H9 (cell line): ENCODE measurements at regions not wholly inside any gene's neighbourhood (a gene's known extent, or its start where the extent isn't known, plus 50 kb on each side); places are given as distances from the start of the nearest gene placed in this dataset.

Experiments used
- DNase-seq: peaks from one replicate; pipeline ENCODE4 v3.0.0-alpha.2; 2017
- H2AFZ ChIP-seq: one replicate; pipeline ENCODE4 v1.6.1; 2013; ENCODE audit warnings: mild to moderate bottlenecking, low read length, control low read depth, moderate library complexity
- H2AK5ac ChIP-seq: 2 replicates; pipeline ENCODE4 v1.6.1; 2013; ENCODE audit warnings: low read length, control low read depth, mixed read lengths; ENCODE audit not compliant: insufficient read length
- H2BK120ac ChIP-seq: one replicate; pipeline ENCODE4 v1.6.1; 2013; ENCODE audit warnings: low read depth, mild to moderate bottlenecking, low read length, control low read depth, inconsistent platforms; ENCODE audit not compliant: poor library complexity, severe bottlenecking
- H2BK12ac ChIP-seq: 2 replicates; pipeline ENCODE4 v1.6.1; 2013; ENCODE audit warnings: low read length, control low read depth, mixed read lengths, low read depth; ENCODE audit not compliant: insufficient read length
- H2BK15ac ChIP-seq: 2 replicates; pipeline ENCODE4 v1.6.1; 2013; ENCODE audit warnings: low read depth, low read length, control low read depth
- H2BK20ac ChIP-seq: one replicate; pipeline ENCODE4 v1.6.1; 2013; ENCODE audit warnings: low read depth, mild to moderate bottlenecking, low read length, control low read depth, inconsistent platforms; ENCODE audit not compliant: poor library complexity, severe bottlenecking
- H2BK5ac ChIP-seq: 2 replicates; pipeline ENCODE4 v1.6.1; 2013; ENCODE audit warnings: low read length, control low read depth, mixed read lengths; ENCODE audit not compliant: insufficient read length
- H3K14ac ChIP-seq: 2 replicates; pipeline ENCODE4 v1.6.1; 2013; ENCODE audit warnings: low read length, control low read depth; ENCODE audit not compliant: insufficient read depth
- H3K18ac ChIP-seq: 2 replicates; pipeline ENCODE4 v1.6.1; 2013; ENCODE audit warnings: low read depth, mild to moderate bottlenecking, mixed read lengths, low read length, control low read depth; ENCODE audit not compliant: insufficient read length
- H3K23ac ChIP-seq: 2 replicates; pipeline ENCODE4 v1.6.1; 2013; ENCODE audit warnings: low read length, control low read depth, mixed read lengths, low read depth; ENCODE audit not compliant: insufficient read length
- H3K23me2 ChIP-seq: 2 replicates; pipeline ENCODE4 v1.6.1; 2013; ENCODE audit warnings: low read depth, mild to moderate bottlenecking, mixed read lengths, low read length, control low read depth; ENCODE audit not compliant: insufficient read length, poor library complexity, severe bottlenecking
- H3K27ac ChIP-seq: 2 replicates; pipeline ENCODE4 v1.5.1; 2013; ENCODE audit warnings: low read length, control low read depth, mixed read lengths, low read depth; ENCODE audit not compliant: insufficient read length
- H3K27me3 ChIP-seq: 2 replicates; pipeline ENCODE4 v1.6.1; 2013; ENCODE audit warnings: low read length, control low read depth, inconsistent platforms; ENCODE audit not compliant: insufficient read depth
- H3K4ac ChIP-seq: 2 replicates; pipeline ENCODE4 v1.6.1; 2013; ENCODE audit warnings: low read depth, mild to moderate bottlenecking, control low read depth, inconsistent platforms, low read length, moderate library complexity
- H3K4me1 ChIP-seq: 2 replicates; pipeline ENCODE4 v1.6.1; 2013; ENCODE audit warnings: low read length, control low read depth, inconsistent platforms; ENCODE audit not compliant: insufficient read depth
- H3K4me2 ChIP-seq: 2 replicates; pipeline ENCODE4 v1.6.1; 2013; ENCODE audit warnings: low read length, control low read depth, mixed read lengths; ENCODE audit not compliant: insufficient read length, insufficient read depth
- H3K56ac ChIP-seq: 2 replicates; pipeline ENCODE4 v1.6.1; 2013; ENCODE audit warnings: low read depth, mild to moderate bottlenecking, mixed read lengths, low read length, control low read depth; ENCODE audit not compliant: insufficient read length
- H3K79me1 ChIP-seq: 2 replicates; pipeline ENCODE4 v1.6.1; 2013; ENCODE audit warnings: low read depth, mild to moderate bottlenecking, moderate library complexity, low read length, control low read depth, inconsistent platforms; ENCODE audit not compliant: insufficient read depth, poor library complexity, severe bottlenecking
- H3K79me2 ChIP-seq: 2 replicates; pipeline ENCODE4 v1.6.1; 2013; ENCODE audit warnings: low read length, control low read depth, inconsistent platforms; ENCODE audit not compliant: insufficient read depth
- H3K9ac ChIP-seq: 2 replicates; pipeline ENCODE4 v1.6.1; 2013; ENCODE audit warnings: low read length, control low read depth, mixed read lengths; ENCODE audit not compliant: insufficient read length; ENCODE audit errors: extremely low read depth
- H3K9me3 ChIP-seq: one replicate; pipeline ENCODE4 v1.6.1; 2013; ENCODE audit warnings: low read depth, low read length, inconsistent platforms; ENCODE audit not compliant: control insufficient read depth
- H3T11ph ChIP-seq: one replicate; pipeline ENCODE4 v1.6.1; 2013; ENCODE audit warnings: mild to moderate bottlenecking, low read length, control low read depth, inconsistent platforms
- H4K20me1 ChIP-seq: one replicate; pipeline ENCODE4 v1.6.1; 2013; ENCODE audit not compliant: control insufficient read depth, insufficient read length, insufficient read depth
- H4K5ac ChIP-seq: 2 replicates; pipeline ENCODE4 v1.6.1; 2013; ENCODE audit warnings: low read depth, mild to moderate bottlenecking, mixed read lengths, low read length, control low read depth; ENCODE audit not compliant: insufficient read length
- H4K8ac ChIP-seq: replicated peaks from 2 replicates; pipeline ENCODE4 v1.6.1; 2013; ENCODE audit warnings: low read length, control low read depth, mixed read lengths, low read depth; ENCODE audit not compliant: insufficient read length
- H4K91ac ChIP-seq: 2 replicates; pipeline ENCODE4 v1.6.1; 2013; ENCODE audit warnings: low read depth, mild to moderate bottlenecking, moderate library complexity, mixed read lengths, low read length, control low read depth; ENCODE audit not compliant: insufficient read length
- H3K27ac Mint-ChIP-seq, 3 experiments: 2 replicates in 2 of 3; 3 replicates in 1 of 3; pipeline ENCODE4 v1.8.0; 2020 to 2021; ENCODE audit warnings: mixed read lengths in 3 of 3, mild to moderate bottlenecking in 1 of 3, moderate library complexity in 1 of 3
- H3K27me3 Mint-ChIP-seq: 2 replicates; pipeline ENCODE4 v1.8.0; 2021; ENCODE audit warnings: low read depth, mild to moderate bottlenecking, moderate library complexity, mixed read lengths
- H3K36me3 Mint-ChIP-seq, 3 experiments: 2 replicates in 2 of 3; 3 replicates in 1 of 3; pipeline ENCODE4 v1.8.0; 2020 to 2021; ENCODE audit warnings: low read depth in 3 of 3, mixed read lengths in 3 of 3; ENCODE audit not compliant: insufficient read depth in 1 of 3
- H3K4me1 Mint-ChIP-seq, 2 experiments: 2 replicates each; pipeline ENCODE4 v1.8.0; 2020; ENCODE audit warnings: mixed read lengths in 2 of 2
- H3K4me3 Mint-ChIP-seq, 2 experiments: 2 replicates in 1 of 2; 3 replicates in 1 of 2; pipeline ENCODE4 v1.8.0; 2020 to 2021; ENCODE audit warnings: mild to moderate bottlenecking in 2 of 2, mixed read lengths in 2 of 2, moderate library complexity in 1 of 2
- H3K9me3 Mint-ChIP-seq, 2 experiments: 2 replicates in 1 of 2; 3 replicates in 1 of 2; pipeline ENCODE4 v1.8.0; 2020; ENCODE audit warnings: mild to moderate bottlenecking in 2 of 2, mixed read lengths in 2 of 2, moderate library complexity in 1 of 2
- WGBS: extraction: QIAGEN DNeasy Blood & Tissue Kit; methylation state at CpG from one replicate; pipeline ENCODE4 v1.1.7; 2013; ENCODE audit warnings: missing lambda C conversion rate, low lambda C conversion rate, mixed read lengths; ENCODE audit not compliant: insufficient read length; ENCODE audit errors: extremely low coverage; 5-methylcytosine and 5-hydroxymethylcytosine counted together
- TF ChIP-seq, protein P1 (sequence below): fragments of 200-600 bp; sonication (generic); conservative IDR thresholded peaks from 3 replicates; pipeline ENCODE4 v1.8.0; 2021; ENCODE audit warnings: antibody characterized with exemption, mild to moderate bottlenecking

DNA sequence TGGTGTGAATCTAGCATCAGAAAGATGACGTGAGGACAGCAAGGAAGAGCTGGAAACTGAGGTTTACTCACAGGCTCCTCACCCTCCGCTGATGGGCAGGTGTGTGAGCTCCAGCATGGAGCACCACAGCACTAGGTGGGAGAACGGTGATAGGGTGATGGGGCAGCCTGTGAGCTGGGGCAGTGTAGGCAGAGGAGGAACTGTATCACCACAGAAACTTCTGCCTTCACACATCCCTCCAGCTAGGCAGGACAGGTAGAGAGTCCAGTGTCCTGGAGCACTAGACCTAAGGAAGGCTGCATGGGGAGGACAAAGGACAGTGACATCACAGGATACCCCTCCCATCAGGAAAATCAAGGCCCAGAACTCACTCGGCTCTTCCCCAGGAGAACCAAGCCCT, 241.8 kb upstream of the PRSS58 start:
- no peak overlapping the region for H3K27ac Mint-ChIP-seq
- no peak overlapping the region for H3K4ac ChIP-seq
- H3K9me3 Mint-ChIP-seq = no peaks in the 10 kb centered on the region

More for the DNA sequence above, 241.8 kb upstream of the PRSS58 start:
- Histone ChIP-seq H3K79me1 (no peaks in the 10 kb centered on the region), H2BK20ac (no peak overlapping the region), H2BK15ac (no peak overlapping the region), H3K9me3 (no peaks in the 10 kb centered on the region), H2AK5ac (no peak overlapping the region), H4K8ac (no peak overlapping the region), H3K23me2 (no peaks in the 10 kb centered on the region), H3K4me1 (no peaks in the 10 kb centered on the region), H2BK12ac (no peak overlapping the region), H3K23ac (no peak overlapping the region), H3K27me3 (no peaks in the 10 kb centered on the region), H4K20me1 (no peaks in the 10 kb centered on the region), H2BK5ac (no peak overlapping the region), H3T11ph (no peak overlapping the region), H3K27ac (no peak overlapping the region), H4K5ac (no peak overlapping the region), H3K4me2 (no peak overlapping the region), H3K79me2 (no peaks in the 10 kb centered on the region), H2AFZ (no peak overlapping the region), H2BK120ac (no peak overlapping the region), H3K18ac (no peak overlapping the region), H3K14ac (no peak overlapping the region; the same call in 1 of the 2 replicates), H4K91ac (no peak overlapping the region), H3K9ac (no peak overlapping the region), H3K56ac (no peak overlapping the region)
- H3K4me1 Mint-ChIP-seq = peaks cover 5 to 8% of the 10 kb centered on the region in 2 experiments; a peak in 3 of 4 replicates
- no CpG with 5 or more reads among the region's 4 CpGs for WGBS
- TF ChIP-seq, protein P1, sequence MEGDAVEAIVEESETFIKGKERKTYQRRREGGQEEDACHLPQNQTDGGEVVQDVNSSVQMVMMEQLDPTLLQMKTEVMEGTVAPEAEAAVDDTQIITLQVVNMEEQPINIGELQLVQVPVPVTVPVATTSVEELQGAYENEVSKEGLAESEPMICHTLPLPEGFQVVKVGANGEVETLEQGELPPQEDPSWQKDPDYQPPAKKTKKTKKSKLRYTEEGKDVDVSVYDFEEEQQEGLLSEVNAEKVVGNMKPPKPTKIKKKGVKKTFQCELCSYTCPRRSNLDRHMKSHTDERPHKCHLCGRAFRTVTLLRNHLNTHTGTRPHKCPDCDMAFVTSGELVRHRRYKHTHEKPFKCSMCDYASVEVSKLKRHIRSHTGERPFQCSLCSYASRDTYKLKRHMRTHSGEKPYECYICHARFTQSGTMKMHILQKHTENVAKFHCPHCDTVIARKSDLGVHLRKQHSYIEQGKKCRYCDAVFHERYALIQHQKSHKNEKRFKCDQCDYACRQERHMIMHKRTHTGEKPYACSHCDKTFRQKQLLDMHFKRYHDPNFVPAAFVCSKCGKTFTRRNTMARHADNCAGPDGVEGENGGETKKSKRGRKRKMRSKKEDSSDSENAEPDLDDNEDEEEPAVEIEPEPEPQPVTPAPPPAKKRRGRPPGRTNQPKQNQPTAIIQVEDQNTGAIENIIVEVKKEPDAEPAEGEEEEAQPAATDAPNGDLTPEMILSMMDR = no peak
- no peak for DNase-seq
- H3K36me3 Mint-ChIP-seq = no peaks in the 10 kb centered on the region
- peaks cover 22% of the 10 kb centered on the region for H3K27me3 Mint-ChIP-seq
- no peak overlapping the region for H3K4me3 Mint-ChIP-seq
